CD4-positive, alpha-beta T cell (primary cell): ENCODE measurements at regions not wholly inside any gene's neighbourhood (a gene's known extent, or its start where the extent isn't known, plus 50 kb on each side); places are given as distances from the start of the nearest gene placed in this dataset.
A peak's percentile ranks its signal among the peaks of the same experiment; 100 is the strongest.

Experiments
- ATAC-seq: fragments of 200-7000 bp; cut with Tn5 transposase; one replicate; pipeline ENCODE4 v1.10.0; 2022; ENCODE audit warnings: mild to moderate bottlenecking; ENCODE audit not compliant: poor library complexity
- CTCF ChIA-PET: fragments of 350-600 bp; sonication (Branson Sonifier 250); formaldehyde crosslinking; loops from one replicate; lab custom pipeline; 2021; ENCODE audit warnings: antibody characterized with exemption, inconsistent platforms; lab: Charles Lee
- POLR2A ChIA-PET: fragments of 350-600 bp; sonication (Branson Sonifier 250); formaldehyde crosslinking; loops from one replicate; lab custom pipeline; 2021; ENCODE audit warnings: antibody characterized with exemption, inconsistent platforms; lab: Charles Lee
- DNase-seq, 14 experiments: peaks; one replicate each; pipeline ENCODE4 v3.0.0-alpha.2; 2013 to 2020; ENCODE audit warnings: mixed read lengths in 2 of 14
- H3K27ac ChIP-seq, 2 donors: one replicate each; pipeline versions ENCODE4 v1.5.1 to v1.7.0; 2013; ENCODE audit warnings: low read length in 2 of 2, low read depth in 1 of 2, mild to moderate bottlenecking in 1 of 2
- H3K27me3 ChIP-seq, 2 experiments: 1 replicate in 1 of 2; 2 replicates in 1 of 2; pipeline versions ENCODE4 v1.6.1 to v1.7.0; 2013; ENCODE audit warnings: low read length in 2 of 2, control low read depth in 1 of 2, mild to moderate bottlenecking in 1 of 2, moderate library complexity in 1 of 2; ENCODE audit not compliant: insufficient read depth in 2 of 2, control insufficient read depth in 1 of 2
- H3K36me3 ChIP-seq: one replicate; pipeline ENCODE4 v1.6.1; 2013; ENCODE audit warnings: low read length, control low read depth; ENCODE audit not compliant: insufficient read depth
- H3K4me1 ChIP-seq: one replicate; pipeline ENCODE4 v1.6.1; 2013; ENCODE audit warnings: low read length, control low read depth; ENCODE audit not compliant: insufficient read depth
- H3K4me3 ChIP-seq: one replicate; pipeline ENCODE4 v1.5.1; 2013; ENCODE audit warnings: mild to moderate bottlenecking, low read length, moderate library complexity
- H3K9me3 ChIP-seq, 2 experiments: 1 replicate in 1 of 2; 2 replicates in 1 of 2; pipeline versions ENCODE4 v1.6.1 to v1.7.0; 2013; ENCODE audit warnings: low read length in 2 of 2, mild to moderate bottlenecking in 2 of 2, control low read depth in 1 of 2, moderate library complexity in 1 of 2; ENCODE audit not compliant: control insufficient read depth in 1 of 2, insufficient read depth in 1 of 2
- H3K27ac Mint-ChIP-seq: one replicate; pipeline ENCODE4 v1.8.0; 2020; ENCODE audit warnings: mixed read lengths
- H3K27me3 Mint-ChIP-seq: one replicate; pipeline ENCODE4 v1.8.0; 2021; ENCODE audit warnings: mixed read lengths
- H3K36me3 Mint-ChIP-seq: one replicate; pipeline ENCODE4 v1.8.0; 2021; ENCODE audit warnings: low read depth, mixed read lengths
- H3K4me1 Mint-ChIP-seq: one replicate; pipeline ENCODE4 v1.8.0; 2021; ENCODE audit warnings: low read depth, mixed read lengths
- H3K4me3 Mint-ChIP-seq: one replicate; pipeline ENCODE4 v1.8.0; 2020; ENCODE audit warnings: mild to moderate bottlenecking, mixed read lengths
- H3K9me3 Mint-ChIP-seq: one replicate; pipeline ENCODE4 v1.8.0; 2020; ENCODE audit warnings: mixed read lengths
- intact Hi-C, 2 experiments: fragments of 100-400 bp; cut with DNase I in 1 of 2; cut with micrococcal nuclease in 1 of 2; formaldehyde crosslinking; loops; one replicate each; pipeline versions ENCODE4 v1.15.1 to v1.9.0; 2023 to 2025; cut with DNase I, micrococcal nuclease
- TF ChIP-seq, protein P1 (sequence below): fragments of 200-600 bp; IDR thresholded peaks from one replicate; pipeline ENCODE4 v1.8.0; 2022; ENCODE audit warnings: antibody characterized with exemption, mild to moderate bottlenecking

DNA sequence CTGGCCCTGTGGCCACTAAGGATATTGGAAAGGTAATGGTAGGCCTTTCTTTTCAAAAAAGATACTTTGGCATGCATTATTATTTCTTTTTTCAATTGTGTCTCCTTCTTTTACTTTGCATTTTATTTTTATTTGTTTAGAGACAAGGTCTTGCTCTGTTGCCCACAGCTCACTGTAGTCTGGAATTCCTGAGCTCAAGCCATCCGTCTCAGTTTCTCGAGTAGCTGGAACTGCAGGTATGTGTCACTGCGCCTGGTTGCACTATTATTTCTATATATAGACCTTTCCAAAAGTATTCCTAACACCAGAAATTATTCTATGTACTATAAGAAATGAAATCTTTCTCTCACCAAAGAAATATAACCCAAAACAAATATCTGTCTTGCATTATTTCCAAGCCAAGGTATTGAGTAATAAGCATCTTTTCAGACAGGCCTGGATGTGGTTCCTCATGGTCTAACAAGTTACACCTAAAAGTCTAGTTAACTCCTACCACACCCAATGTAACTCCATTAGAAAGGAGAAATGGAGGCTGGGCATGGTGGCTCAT, 500.8 kb upstream of the ANKRD30A start:
- ChIA-PET POLR2A (no interaction called here), CTCF (no interaction called here)
- no peaks in the 10 kb centered on the region for H3K36me3 Mint-ChIP-seq
- ATAC-seq (no peak), DNase-seq (no peak)
- TF ChIP-seq, protein P1, sequence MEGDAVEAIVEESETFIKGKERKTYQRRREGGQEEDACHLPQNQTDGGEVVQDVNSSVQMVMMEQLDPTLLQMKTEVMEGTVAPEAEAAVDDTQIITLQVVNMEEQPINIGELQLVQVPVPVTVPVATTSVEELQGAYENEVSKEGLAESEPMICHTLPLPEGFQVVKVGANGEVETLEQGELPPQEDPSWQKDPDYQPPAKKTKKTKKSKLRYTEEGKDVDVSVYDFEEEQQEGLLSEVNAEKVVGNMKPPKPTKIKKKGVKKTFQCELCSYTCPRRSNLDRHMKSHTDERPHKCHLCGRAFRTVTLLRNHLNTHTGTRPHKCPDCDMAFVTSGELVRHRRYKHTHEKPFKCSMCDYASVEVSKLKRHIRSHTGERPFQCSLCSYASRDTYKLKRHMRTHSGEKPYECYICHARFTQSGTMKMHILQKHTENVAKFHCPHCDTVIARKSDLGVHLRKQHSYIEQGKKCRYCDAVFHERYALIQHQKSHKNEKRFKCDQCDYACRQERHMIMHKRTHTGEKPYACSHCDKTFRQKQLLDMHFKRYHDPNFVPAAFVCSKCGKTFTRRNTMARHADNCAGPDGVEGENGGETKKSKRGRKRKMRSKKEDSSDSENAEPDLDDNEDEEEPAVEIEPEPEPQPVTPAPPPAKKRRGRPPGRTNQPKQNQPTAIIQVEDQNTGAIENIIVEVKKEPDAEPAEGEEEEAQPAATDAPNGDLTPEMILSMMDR: no peak
- Histone ChIP-seq H3K4me1 (no peaks in the 10 kb centered on the region), H3K27ac (no peak overlapping the region), H3K9me3 (peaks cover 0 to 11% of the 10 kb centered on the region in 2 experiments), H3K4me3 (no peak overlapping the region), H3K36me3 (no peaks in the 10 kb centered on the region), H3K27me3 (no peaks in the 10 kb centered on the region)
- intact Hi-C loops: loop anchor here in 1 of 2 experiments (5.0 kb wide), 1 partner anchor 52 kb away; no protein-coding TSS in a partner anchor
- peaks cover 6% of the 10 kb centered on the region for H3K9me3 Mint-ChIP-seq
- no peak overlapping the region for H3K27ac Mint-ChIP-seq
- no peaks in the 10 kb centered on the region for H3K4me1 Mint-ChIP-seq
- no peaks in the 10 kb centered on the region for H3K27me3 Mint-ChIP-seq
- no peak overlapping the region for H3K4me3 Mint-ChIP-seq

DNA sequence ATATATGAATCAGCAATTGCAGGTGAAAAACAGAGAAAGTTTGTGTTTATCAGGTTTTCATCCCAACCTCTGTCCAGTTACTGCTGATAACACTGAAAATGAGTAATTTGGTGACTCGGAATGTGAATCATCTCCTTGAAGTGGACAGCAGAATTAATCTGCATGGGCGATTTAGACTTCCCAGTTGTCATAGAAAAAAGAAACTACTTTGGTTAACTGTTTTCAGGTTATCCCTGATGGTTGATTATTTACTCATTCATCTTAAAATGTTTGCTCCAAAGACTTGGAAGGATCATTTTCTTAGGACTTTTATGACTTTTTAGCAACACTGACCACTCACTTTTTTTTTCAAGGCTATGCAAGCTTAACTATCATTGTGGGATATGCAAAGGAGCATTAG, 504.1 kb upstream of the ANKRD30A start:
- Mint-ChIP-seq H3K9me3 (peaks cover 9% of the 10 kb centered on the region), H3K27ac (no peak overlapping the region), H3K27me3 (no peaks in the 10 kb centered on the region), H3K36me3 (no peaks in the 10 kb centered on the region), H3K4me3 (no peak overlapping the region), H3K4me1 (no peaks in the 10 kb centered on the region)
- H3K4me3 ChIP-seq: no peak overlapping the region
- intact Hi-C loops: loop anchor here in 1 of 2 experiments (5.0 kb wide), 1 partner anchor 49 kb away; no protein-coding TSS in a partner anchor
- POLR2A ChIA-PET: no interaction called here
- no peak for DNase-seq
- H3K27ac ChIP-seq: no peak overlapping the region
- ATAC-seq: no peak
- peaks cover 0 to 8% of the 10 kb centered on the region in 2 experiments for H3K9me3 ChIP-seq
- no peaks in the 10 kb centered on the region for H3K36me3 ChIP-seq
- H3K27me3 ChIP-seq: no peaks in the 10 kb centered on the region
- no peaks in the 10 kb centered on the region for H3K4me1 ChIP-seq
- CTCF ChIA-PET: no interaction called here
- TF ChIP-seq, protein P1: peak; percentile 1

DNA sequence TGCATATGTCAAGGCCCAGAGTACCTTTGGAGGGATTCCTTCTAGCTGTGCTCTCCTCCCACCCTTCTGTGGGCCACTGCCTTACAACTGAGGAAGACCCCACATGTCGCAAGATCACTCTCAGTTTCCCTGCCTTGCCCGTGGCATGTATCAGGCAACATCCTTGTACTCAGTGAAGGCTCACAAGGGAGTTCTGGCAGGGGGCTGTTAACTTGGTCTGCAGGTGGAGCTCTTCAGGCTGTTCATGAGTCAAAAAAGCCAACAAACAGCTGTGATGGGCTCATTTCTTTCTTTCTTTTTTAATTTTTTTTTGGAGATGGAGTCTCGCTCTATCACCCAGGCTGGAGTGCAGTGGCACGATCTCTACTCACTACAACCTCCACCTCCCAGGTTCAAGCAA, 513.0 kb upstream of the ANKRD30A start:
- no peak for ATAC-seq
- H3K27me3 Mint-ChIP-seq: no peaks in the 10 kb centered on the region
- H3K9me3 ChIP-seq: peaks cover 5 to 9% of the 10 kb centered on the region in 2 experiments
- no peaks in the 10 kb centered on the region for H3K36me3 ChIP-seq
- no peaks in the 10 kb centered on the region for H3K36me3 Mint-ChIP-seq
- H3K4me3 ChIP-seq: no peak overlapping the region
- H3K27me3 ChIP-seq: no peaks in the 10 kb centered on the region
- H3K9me3 Mint-ChIP-seq: peaks cover 8% of the 10 kb centered on the region
- no peak overlapping the region for H3K27ac Mint-ChIP-seq
- TF ChIP-seq, protein P1: no peak
- H3K4me1 Mint-ChIP-seq: no peaks in the 10 kb centered on the region
- no peaks in the 10 kb centered on the region for H3K4me1 ChIP-seq
- no peak overlapping the region for H3K4me3 Mint-ChIP-seq
- ChIA-PET CTCF (no interaction called here), POLR2A (no interaction called here)
- DNase-seq: no peak
- no peak overlapping the region for H3K27ac ChIP-seq
- intact Hi-C loops: no loop called here
